Endothelial cell of umbilical vein (primary cell): ENCODE measurements at regions not wholly inside any gene's neighbourhood (a gene's known extent, or its start where the extent isn't known, plus 50 kb on each side); places are given as distances from the start of the nearest gene placed in this dataset.
"Not testable (repeated sequence)": the region's sequence is repeated elsewhere in the genome, so short reads cannot be mapped to it uniquely, and the experiment has no call there.

ENCODE experiments used
- BruUV-seq: library from RNA; stranded (reverse); fragments of 400-500 nt; replicated peaks from 2 replicates; lab custom pipeline; 2021; lab: Mats Ljungman, UMichigan
- CTCF ChIA-PET: fragments of 300-600, 350-600 bp; sonication (Branson Sonifier 250); formaldehyde crosslinking; loops from one replicate; lab custom pipeline; 2021; ENCODE audit warnings: antibody characterized with exemption, inconsistent platforms; lab: Charles Lee
- POLR2A ChIA-PET: fragments of 300-600, 350-600 bp; sonication (Branson Sonifier 250); formaldehyde crosslinking; loops from one replicate; lab custom pipeline; 2021; ENCODE audit warnings: antibody characterized with exemption, inconsistent platforms; lab: Charles Lee
- DNase-seq: peaks from one replicate; pipeline ENCODE4 v3.0.0-alpha.2; 2011; ENCODE audit warnings: low read depth, low spot score
- FAIRE-seq: peaks from 2 replicates; lab custom pipeline; 2011; peaks lifted over from hg19 to GRCh38; lab: Jason Lieb, UNC
- H2AFZ ChIP-seq: 2 replicates; pipeline ENCODE4 v1.6.0; 2012; ENCODE audit warnings: low read depth, low read length, control low read depth, inconsistent platforms
- H3K27ac ChIP-seq: 2 replicates; pipeline ENCODE4 v1.5.1; 2011; ENCODE audit warnings: low read depth, mild to moderate bottlenecking, control low read depth, low read length, moderate library complexity; ENCODE audit not compliant: insufficient read depth
- H3K27me3 ChIP-seq, 2 experiments: 2 replicates each; pipeline versions ENCODE4 v1.6.0 to v1.6.1; 2011; ENCODE audit warnings: low read length in 2 of 2, mixed read lengths in 1 of 2; ENCODE audit not compliant: control insufficient read depth in 2 of 2, insufficient read depth in 2 of 2
- H3K36me3 ChIP-seq, 2 experiments: 2 replicates in 1 of 2; 3 replicates in 1 of 2; pipeline ENCODE4 v1.5.1; 2011; ENCODE audit warnings: low read length in 2 of 2, mild to moderate bottlenecking in 1 of 2, moderate library complexity in 1 of 2; ENCODE audit not compliant: control insufficient read depth in 2 of 2, insufficient read depth in 2 of 2; ENCODE audit errors: extremely low read depth in 1 of 2
- H3K4me1 ChIP-seq: 3 replicates; pipeline ENCODE4 v1.5.1; 2011; ENCODE audit warnings: mild to moderate bottlenecking, low read length; ENCODE audit not compliant: control insufficient read depth, insufficient read depth; ENCODE audit errors: extremely low read depth
- H3K4me2 ChIP-seq: 2 replicates; pipeline ENCODE4 v1.6.1; 2011; ENCODE audit warnings: low read length, control low read depth, mixed read lengths; ENCODE audit not compliant: insufficient read depth
- H3K4me3 ChIP-seq, 3 experiments: fragments of 200-600 bp in 1 of 3; sonication (generic), shearing (Covaris generic) in 1 of 3; replicated peaks in 1 of 3; 2 replicates each; pipeline ENCODE4 v1.5.1; 2011 to 2016; ENCODE audit warnings: control low read depth in 3 of 3, low read length in 3 of 3, mild to moderate bottlenecking in 2 of 3, inconsistent platforms in 1 of 3, low read depth in 1 of 3, moderate library complexity in 1 of 3; ENCODE audit not compliant: insufficient read depth in 1 of 3
- H3K79me2 ChIP-seq: 2 replicates; pipeline ENCODE4 v1.6.0; 2012; ENCODE audit warnings: low read length, inconsistent platforms; ENCODE audit not compliant: control insufficient read depth, insufficient read depth
- H3K9ac ChIP-seq: replicated peaks from 2 replicates; pipeline ENCODE3; 2011; ENCODE audit warnings: low read length, control low read depth; ENCODE audit not compliant: insufficient read depth; ENCODE audit errors: extremely low read depth
- H3K9me1 ChIP-seq: replicated peaks from 3 replicates; pipeline ENCODE4 v1.6.0; 2011; ENCODE audit warnings: mild to moderate bottlenecking, low read length; ENCODE audit not compliant: control insufficient read depth, insufficient read depth; ENCODE audit errors: extremely low read depth
- H3K9me3 ChIP-seq: replicated peaks from 2 replicates; pipeline ENCODE4 v1.5.1; 2012; ENCODE audit warnings: low read length, inconsistent platforms; ENCODE audit not compliant: control insufficient read depth, insufficient read depth
- H4K20me1 ChIP-seq: replicated peaks from 2 replicates; pipeline ENCODE3; 2011; ENCODE audit warnings: mild to moderate bottlenecking, low read length; ENCODE audit not compliant: control insufficient read depth, insufficient read depth; ENCODE audit errors: extremely low read depth
- EZH2 ChIP-seq: IDR thresholded peaks from 2 replicates; pipeline ENCODE4 v1.6.1; 2012; ENCODE audit warnings: borderline replicate concordance, low read depth, mild to moderate bottlenecking, moderate library complexity, low read length, inconsistent platforms; ENCODE audit not compliant: severe bottlenecking
- FOS ChIP-seq: IDR thresholded peaks from 2 replicates; pipeline ENCODE4 v1.6.1; 2011; ENCODE audit warnings: mild to moderate bottlenecking, low read length, moderate library complexity, borderline replicate concordance; ENCODE audit not compliant: insufficient read depth
- GATA2 ChIP-seq: IDR thresholded peaks from 2 replicates; pipeline ENCODE4 v1.7.0; 2011; ENCODE audit warnings: low read depth, mild to moderate bottlenecking, moderate library complexity, mixed read lengths, low read length; ENCODE audit not compliant: insufficient read length, insufficient read depth
- JUN ChIP-seq: IDR thresholded peaks from 2 replicates; pipeline ENCODE4 v1.6.1; 2011; ENCODE audit warnings: borderline replicate concordance, low read depth; ENCODE audit not compliant: insufficient read length, insufficient read depth
- MYC ChIP-seq: IDR thresholded peaks from one replicate; pipeline ENCODE4 v1.6.1; 2011; ENCODE audit warnings: mild to moderate bottlenecking, low read depth, low read length
- POLR2A ChIP-seq: IDR thresholded peaks from 2 replicates; pipeline ENCODE4 v1.6.1; 2012; ENCODE audit warnings: low read depth, mild to moderate bottlenecking, control low read depth, low read length
- POLR2AphosphoS5 ChIP-seq: IDR thresholded peaks from 2 replicates; pipeline ENCODE4 v1.6.1; 2012; ENCODE audit warnings: low read depth, mild to moderate bottlenecking, control low read depth, low read length, moderate library complexity; ENCODE audit not compliant: insufficient read depth
- dilution Hi-C: fragments of 300-500 bp; cut with MboI; formaldehyde crosslinking; loops from one replicate; pipeline ENCODE4 v1.15.0; 2019; ENCODE audit warnings: low sequenced_read_pairs; ENCODE audit not compliant: extremely low pct_ligation_motif_present
- intact Hi-C: fragments of 100-400 bp; cut with micrococcal nuclease; formaldehyde crosslinking; loops from one replicate; pipeline ENCODE4 v1.10.0; 2022
- TF ChIP-seq, protein P1 (sequence below): IDR thresholded peaks from 2 replicates; pipeline ENCODE4 v1.6.1; 2011; ENCODE audit not compliant: insufficient read depth, insufficient read length
- TF ChIP-seq, protein P2 (sequence below), 2 donors: IDR thresholded peaks; 1 replicate in 1 of 2; 2 replicates in 1 of 2; pipeline ENCODE4 v1.5.1; 2011; ENCODE audit warnings: low read length in 2 of 2, mild to moderate bottlenecking in 2 of 2, moderate library complexity in 2 of 2, control low read depth in 1 of 2, inconsistent platforms in 1 of 2, low read depth in 1 of 2; ENCODE audit not compliant: insufficient read depth in 1 of 2; ENCODE audit errors: extremely low read depth in 1 of 2

DNA sequence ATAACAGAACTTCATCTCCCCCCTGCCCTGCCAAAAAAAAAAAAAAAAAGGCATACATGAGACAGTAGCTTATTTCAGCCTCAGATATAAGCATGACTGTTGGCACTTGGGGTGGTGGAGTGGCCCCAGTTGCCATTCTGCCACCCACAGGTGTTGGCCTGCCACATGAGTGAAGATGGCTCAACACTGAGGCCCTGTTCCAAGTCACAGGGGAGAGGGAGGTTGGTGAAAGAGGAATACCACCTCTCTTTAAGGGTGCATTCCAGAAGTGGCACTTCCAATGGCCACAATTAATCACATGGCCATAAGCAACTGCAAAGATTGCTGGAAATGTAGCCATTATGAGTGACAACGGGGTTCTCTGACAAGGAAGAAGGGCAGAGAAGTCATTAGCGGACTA, 61.9 kb upstream of the JARID2 start:
- Histone ChIP-seq H3K36me3 (no peaks in the 10 kb centered on the region), H3K9me1 (no peaks in the 10 kb centered on the region), H3K4me1 (no peaks in the 10 kb centered on the region), H2AFZ (no peak overlapping the region), H3K79me2 (no peaks in the 10 kb centered on the region), H3K9ac (no peak overlapping the region), H4K20me1 (no peaks in the 10 kb centered on the region), H3K9me3 (no peaks in the 10 kb centered on the region), H3K27me3 (no peaks in the 10 kb centered on the region), H3K4me3 (no peak overlapping the region), H3K27ac (no peak overlapping the region), H3K4me2 (no peak overlapping the region)
- BruUV-seq: no TSS peak
- no peak for TF ChIP-seq GATA2
- TF ChIP-seq POLR2AphosphoS5: no peak
- no peak for DNase-seq
- intact Hi-C loops: no loop called here
- ChIA-PET POLR2A (no interaction called here), CTCF (interaction anchor here (0.6 kb wide), 1 partner anchor 75 kb away, joined by 5 read pairs; no protein-coding TSS in a partner anchor)
- dilution Hi-C loops: no loop called here
- FAIRE-seq: no peak

DNA sequence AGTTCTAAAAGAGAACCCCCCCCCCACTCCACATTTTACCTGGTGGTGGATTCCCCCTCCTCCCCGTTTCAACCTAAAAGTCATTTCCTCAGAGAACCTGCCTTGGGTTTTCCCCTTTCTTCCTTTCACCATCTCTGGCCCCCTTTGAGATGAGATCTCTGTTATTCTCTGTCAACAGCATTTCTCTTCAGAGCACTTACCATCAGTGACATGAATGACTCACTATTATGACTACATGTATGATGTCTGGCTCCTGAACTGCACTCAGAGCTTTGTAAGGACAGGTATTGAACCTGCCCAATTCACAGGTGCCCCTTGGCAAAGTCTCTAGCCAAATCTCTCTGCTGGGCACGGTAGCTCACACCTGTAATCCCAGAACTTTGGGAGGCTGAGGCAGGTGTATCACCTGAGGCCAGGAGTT, 61.4 kb upstream of the JARID2 start:
- H3K79me2 ChIP-seq: no peaks in the 10 kb centered on the region
- H3K9me3 ChIP-seq: no peaks in the 10 kb centered on the region
- intact Hi-C loops: no loop called here
- H3K4me2 ChIP-seq: no peak overlapping the region
- DNase-seq (no peak), FAIRE-seq (no peak)
- no peaks in the 10 kb centered on the region for H3K4me1 ChIP-seq
- no peak overlapping the region for H3K4me3 ChIP-seq
- dilution Hi-C loops: no loop called here
- TF ChIP-seq, protein P1, sequence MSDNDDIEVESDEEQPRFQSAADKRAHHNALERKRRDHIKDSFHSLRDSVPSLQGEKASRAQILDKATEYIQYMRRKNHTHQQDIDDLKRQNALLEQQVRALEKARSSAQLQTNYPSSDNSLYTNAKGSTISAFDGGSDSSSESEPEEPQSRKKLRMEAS: no peak
- TF ChIP-seq MYC (no peak), JUN (no peak), GATA2 (no peak), FOS (no peak), POLR2A (no peak), POLR2AphosphoS5 (no peak), EZH2 (no peak)
- TF ChIP-seq, protein P2, sequence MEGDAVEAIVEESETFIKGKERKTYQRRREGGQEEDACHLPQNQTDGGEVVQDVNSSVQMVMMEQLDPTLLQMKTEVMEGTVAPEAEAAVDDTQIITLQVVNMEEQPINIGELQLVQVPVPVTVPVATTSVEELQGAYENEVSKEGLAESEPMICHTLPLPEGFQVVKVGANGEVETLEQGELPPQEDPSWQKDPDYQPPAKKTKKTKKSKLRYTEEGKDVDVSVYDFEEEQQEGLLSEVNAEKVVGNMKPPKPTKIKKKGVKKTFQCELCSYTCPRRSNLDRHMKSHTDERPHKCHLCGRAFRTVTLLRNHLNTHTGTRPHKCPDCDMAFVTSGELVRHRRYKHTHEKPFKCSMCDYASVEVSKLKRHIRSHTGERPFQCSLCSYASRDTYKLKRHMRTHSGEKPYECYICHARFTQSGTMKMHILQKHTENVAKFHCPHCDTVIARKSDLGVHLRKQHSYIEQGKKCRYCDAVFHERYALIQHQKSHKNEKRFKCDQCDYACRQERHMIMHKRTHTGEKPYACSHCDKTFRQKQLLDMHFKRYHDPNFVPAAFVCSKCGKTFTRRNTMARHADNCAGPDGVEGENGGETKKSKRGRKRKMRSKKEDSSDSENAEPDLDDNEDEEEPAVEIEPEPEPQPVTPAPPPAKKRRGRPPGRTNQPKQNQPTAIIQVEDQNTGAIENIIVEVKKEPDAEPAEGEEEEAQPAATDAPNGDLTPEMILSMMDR (IDR thresholded peaks at IDR 0.05; ENCODE audit: extremely low read depth in 1 of 2, insufficient read depth in 1 of 2, low read depth in 1 of 2, low read length in 2 of 2): no peak
- no TSS peak for BruUV-seq
- H3K27ac ChIP-seq: no peak overlapping the region
- POLR2A ChIA-PET: no interaction called here
- H3K27me3 ChIP-seq: no peaks in the 10 kb centered on the region
- no peaks in the 10 kb centered on the region for H3K9me1 ChIP-seq
- no peaks in the 10 kb centered on the region for H3K36me3 ChIP-seq
- H3K9ac ChIP-seq: no peak overlapping the region
- CTCF ChIA-PET: no interaction called here
- H4K20me1 ChIP-seq: no peaks in the 10 kb centered on the region
- H2AFZ ChIP-seq: no peak overlapping the region

DNA sequence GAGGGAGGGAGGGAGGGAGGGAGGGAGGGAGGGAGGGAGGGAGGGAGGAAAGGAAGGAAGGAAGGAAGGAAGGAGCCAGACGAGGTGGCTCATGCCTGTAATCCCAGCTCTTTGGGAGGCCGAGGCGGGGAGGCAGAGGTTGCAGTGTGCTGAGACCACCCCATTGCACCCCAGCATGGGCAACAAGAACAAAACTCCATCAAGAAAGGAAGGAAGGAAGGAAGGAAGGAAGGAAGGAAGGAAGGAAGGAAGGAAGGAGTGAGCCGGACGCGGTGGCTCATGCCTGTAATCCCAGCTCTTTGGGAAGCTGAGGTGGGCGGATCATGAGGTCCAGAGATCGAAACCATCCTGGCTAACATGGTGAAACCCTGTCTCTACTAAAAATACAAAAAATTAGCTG, 60.8 kb upstream of the JARID2 start:
- dilution Hi-C loops, H3K36me3 ChIP-seq, H3K27me3 ChIP-seq, H3K4me2 ChIP-seq, CTCF ChIA-PET, H3K9ac ChIP-seq, H3K9me1 ChIP-seq, H3K9me3 ChIP-seq, H3K27ac ChIP-seq, H3K4me3 ChIP-seq, H2AFZ ChIP-seq, intact Hi-C loops, BruUV-seq, FAIRE-seq, H3K4me1 ChIP-seq, H4K20me1 ChIP-seq, DNase-seq, H3K79me2 ChIP-seq, POLR2A ChIA-PET: not testable (repeated sequence)
